Caco-2 (cell line): ENCODE measurements at regions not wholly inside any gene's neighbourhood (a gene's known extent, or its start where the extent isn't known, plus 50 kb on each side); places are given as distances from the start of the nearest gene placed in this dataset.

Experiments used
- BruUV-seq: library from RNA; stranded (reverse); fragments of 400-500 nt; replicated peaks from 2 replicates; lab custom pipeline; 2021; lab: Mats Ljungman, UMichigan
- CTCF ChIA-PET: fragments of 300-600 bp; sonication (Branson Sonifier 250); formaldehyde crosslinking; loops from one replicate; lab custom pipeline; 2022; ENCODE audit warnings: antibody characterized with exemption; lab: Charles Lee
- POLR2A ChIA-PET: fragments of 300-600 bp; sonication (Branson Sonifier 250); formaldehyde crosslinking; loops from one replicate; lab custom pipeline; 2022; ENCODE audit warnings: antibody characterized with exemption; lab: Charles Lee
- DNase-seq, 2 experiments: peaks; one replicate each; pipeline versions ENCODE4 v3.0.0 to v3.0.0-alpha.2; 2020 to 2022
- H3K27me3 ChIP-seq: replicated peaks from 2 replicates; pipeline ENCODE4 v1.6.0; 2011; ENCODE audit warnings: low read length; ENCODE audit not compliant: control insufficient read depth, insufficient read depth
- H3K36me3 ChIP-seq: 2 replicates; pipeline ENCODE4 v1.5.1; 2011; ENCODE audit warnings: low read length; ENCODE audit not compliant: control insufficient read depth, insufficient read depth
- H3K4me1 ChIP-seq: fragments of 250-450 bp; sonication (Bioruptor Pico); 2 replicates; pipeline ENCODE4 v1.5.1; 2020; ENCODE audit warnings: mild to moderate bottlenecking
- H3K4me3 ChIP-seq: 2 replicates; pipeline ENCODE4 v1.5.1; 2011; ENCODE audit warnings: low read depth, mild to moderate bottlenecking, control low read depth, low read length
- H3K9me3 ChIP-seq: fragments of 250-450 bp; sonication (Bioruptor Pico); 2 replicates; pipeline ENCODE4 v1.5.1; 2020; ENCODE audit warnings: mild to moderate bottlenecking, moderate library complexity
- H3K27ac Mint-ChIP-seq: one replicate; pipeline ENCODE4 v1.8.0; 2022; ENCODE audit warnings: mixed read lengths; ENCODE audit not compliant: unreplicated experiment
- H3K27me3 Mint-ChIP-seq: one replicate; pipeline ENCODE4 v1.8.0; 2022; ENCODE audit warnings: mixed read lengths; ENCODE audit not compliant: insufficient read depth, unreplicated experiment
- H3K36me3 Mint-ChIP-seq: one replicate; pipeline ENCODE4 v1.8.0; 2022; ENCODE audit warnings: mild to moderate bottlenecking, mixed read lengths; ENCODE audit not compliant: insufficient read depth, unreplicated experiment
- H3K4me1 Mint-ChIP-seq: one replicate; pipeline ENCODE4 v1.8.0; 2022; ENCODE audit warnings: low read depth, mixed read lengths; ENCODE audit not compliant: unreplicated experiment
- H3K4me3 Mint-ChIP-seq: one replicate; pipeline ENCODE4 v1.8.0; 2022; ENCODE audit warnings: mild to moderate bottlenecking, moderate library complexity, mixed read lengths; ENCODE audit not compliant: unreplicated experiment
- H3K9me3 Mint-ChIP-seq: one replicate; pipeline ENCODE4 v1.8.0; 2022; ENCODE audit warnings: mixed read lengths; ENCODE audit not compliant: unreplicated experiment
- intact Hi-C: fragments of 100-400 bp; cut with micrococcal nuclease; formaldehyde crosslinking; loops from one replicate; pipeline ENCODE4 v1.10.0; 2022; ENCODE audit not compliant: unreplicated experiment
- TF ChIP-seq, protein P1 (sequence below), 2 experiments: fragments of 200-600 bp in 1 of 2; IDR thresholded peaks; 1 replicate in 1 of 2; 2 replicates in 1 of 2; pipeline versions ENCODE4 v1.5.1 to v1.8.0; 2011 to 2022; ENCODE audit warnings: antibody characterized with exemption in 1 of 2, control low read depth in 1 of 2, inconsistent platforms in 1 of 2, low read depth in 1 of 2, low read length in 1 of 2, mild to moderate bottlenecking in 1 of 2, moderate library complexity in 1 of 2; ENCODE audit not compliant: insufficient read depth in 1 of 2, severe bottlenecking in 1 of 2, unreplicated experiment in 1 of 2

DNA sequence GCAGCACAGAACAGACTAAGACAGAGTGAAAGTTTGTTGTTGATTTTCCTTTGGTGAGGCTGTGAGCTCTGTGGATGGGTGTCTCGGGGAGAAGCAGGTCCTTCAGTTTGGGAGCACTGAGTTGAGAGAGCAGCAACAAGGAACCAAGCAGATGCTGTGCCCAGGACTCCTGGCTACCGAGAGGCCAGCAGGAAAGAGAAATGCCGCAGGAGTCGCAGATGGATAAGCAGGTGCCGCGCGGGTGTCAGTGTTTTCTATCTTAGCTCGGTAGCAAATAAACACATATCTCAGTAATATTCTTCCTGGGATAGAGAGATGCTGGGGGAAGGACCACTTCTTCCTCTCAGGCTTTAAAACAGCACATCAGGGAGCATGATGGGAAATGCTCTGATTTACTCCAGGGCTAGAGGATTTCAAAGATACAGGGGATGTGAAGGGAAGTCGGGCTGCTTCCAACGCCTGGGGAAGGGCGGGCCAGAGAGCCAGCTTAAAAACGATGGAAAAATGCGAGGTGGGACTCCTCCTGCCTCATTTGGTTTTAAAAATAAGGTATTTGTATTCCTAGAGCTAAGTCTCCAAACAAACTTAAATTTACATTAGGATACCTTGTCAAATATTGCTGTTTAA, 470.7 kb upstream of the B3GAT1 start:
- ChIA-PET POLR2A (no interaction called here), CTCF (interaction anchor here (1.2 kb wide), 1 partner anchor 14 kb away, joined by 3 read pairs; no protein-coding TSS in a partner anchor)
- intact Hi-C loops, result no loop called here
- TF ChIP-seq, protein P1, sequence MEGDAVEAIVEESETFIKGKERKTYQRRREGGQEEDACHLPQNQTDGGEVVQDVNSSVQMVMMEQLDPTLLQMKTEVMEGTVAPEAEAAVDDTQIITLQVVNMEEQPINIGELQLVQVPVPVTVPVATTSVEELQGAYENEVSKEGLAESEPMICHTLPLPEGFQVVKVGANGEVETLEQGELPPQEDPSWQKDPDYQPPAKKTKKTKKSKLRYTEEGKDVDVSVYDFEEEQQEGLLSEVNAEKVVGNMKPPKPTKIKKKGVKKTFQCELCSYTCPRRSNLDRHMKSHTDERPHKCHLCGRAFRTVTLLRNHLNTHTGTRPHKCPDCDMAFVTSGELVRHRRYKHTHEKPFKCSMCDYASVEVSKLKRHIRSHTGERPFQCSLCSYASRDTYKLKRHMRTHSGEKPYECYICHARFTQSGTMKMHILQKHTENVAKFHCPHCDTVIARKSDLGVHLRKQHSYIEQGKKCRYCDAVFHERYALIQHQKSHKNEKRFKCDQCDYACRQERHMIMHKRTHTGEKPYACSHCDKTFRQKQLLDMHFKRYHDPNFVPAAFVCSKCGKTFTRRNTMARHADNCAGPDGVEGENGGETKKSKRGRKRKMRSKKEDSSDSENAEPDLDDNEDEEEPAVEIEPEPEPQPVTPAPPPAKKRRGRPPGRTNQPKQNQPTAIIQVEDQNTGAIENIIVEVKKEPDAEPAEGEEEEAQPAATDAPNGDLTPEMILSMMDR (IDR thresholded peaks at IDR 0.05; ENCODE audit: insufficient read depth in 1 of 2, low read depth in 1 of 2, low read length in 1 of 2, severe bottlenecking in 1 of 2, unreplicated experiment in 1 of 2), result no peak
- Mint-ChIP-seq H3K9me3 (no peaks in the 10 kb centered on the region), H3K27ac (peak overlapping the region; percentile 28), H3K36me3 (no peaks in the 10 kb centered on the region), H3K4me1 (peaks cover 5% of the 10 kb centered on the region), H3K27me3 (peaks cover 15% of the 10 kb centered on the region), H3K4me3 (no peak overlapping the region)
- 0 out of 2 replicates have a peak, but pooled peaks cover 1% of the 10 kb centered on the region for H3K27me3 ChIP-seq
- H3K36me3 ChIP-seq, result no peaks in the 10 kb centered on the region
- no TSS peak for BruUV-seq
- H3K9me3 ChIP-seq, result no peaks in the 10 kb centered on the region; the same call in 1 of the 2 replicates
- no peaks in the 10 kb centered on the region for H3K4me1 ChIP-seq
- H3K4me3 ChIP-seq, result no peak overlapping the region
- no peak for DNase-seq

DNA sequence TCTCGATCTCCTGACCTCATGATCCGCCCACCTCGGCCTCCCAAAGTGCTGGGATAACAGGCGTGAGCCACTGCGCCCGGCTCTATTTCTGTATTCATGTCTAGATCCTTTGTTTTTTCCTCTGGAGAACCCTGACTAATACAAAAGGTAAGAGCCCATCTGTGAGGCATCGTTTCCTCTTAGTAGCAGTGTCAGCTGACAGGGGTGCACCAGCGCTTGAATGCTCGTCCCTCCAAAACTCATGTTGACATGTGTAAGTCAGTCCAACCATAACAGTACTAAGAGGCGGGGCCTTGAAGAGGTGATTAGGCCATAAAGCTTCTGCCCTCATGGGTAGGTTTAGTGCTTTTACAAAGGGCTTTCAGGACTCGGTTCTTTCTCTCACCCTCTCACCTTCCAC, 470.1 kb upstream of the B3GAT1 start:
- no peaks in the 10 kb centered on the region for H3K4me1 ChIP-seq
- intact Hi-C loops, result no loop called here

DNA sequence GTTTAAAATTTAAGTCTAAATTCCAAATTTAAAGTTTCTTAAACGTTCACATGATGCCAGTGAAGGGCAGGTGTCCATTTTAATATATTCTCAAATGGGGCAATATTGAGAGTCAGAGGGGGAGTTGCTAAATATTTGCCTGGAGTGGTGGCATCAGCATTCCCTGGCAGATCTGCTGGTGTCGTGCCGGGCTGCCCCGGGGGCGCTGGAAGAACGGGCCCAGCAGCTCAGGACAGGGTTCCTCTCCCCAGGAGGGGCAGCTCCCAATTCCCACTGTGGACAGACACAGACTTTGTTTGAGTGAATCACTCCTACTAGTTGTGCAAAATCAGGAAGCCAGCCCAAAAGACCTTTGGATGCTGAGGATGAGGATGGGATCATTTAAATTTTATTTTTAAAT, 468.7 kb upstream of the B3GAT1 start:
- CTCF ChIA-PET, result interaction anchor here (0.8 kb wide), 1 partner anchor 12 kb away, joined by 3 read pairs; no protein-coding TSS in a partner anchor
- POLR2A ChIA-PET, result no interaction called here
- BruUV-seq, result no TSS peak
- no peaks in the 10 kb centered on the region for H3K36me3 ChIP-seq
- H3K4me3 ChIP-seq, result no peak overlapping the region
- Mint-ChIP-seq H3K9me3 (no peaks in the 10 kb centered on the region), H3K27ac (no peak overlapping the region), H3K36me3 (no peaks in the 10 kb centered on the region), H3K4me1 (peaks cover 5% of the 10 kb centered on the region), H3K27me3 (peaks cover 10% of the 10 kb centered on the region), H3K4me3 (no peak overlapping the region)
- no peak for DNase-seq
- TF ChIP-seq, protein P1 (IDR thresholded peaks at IDR 0.05; ENCODE audit: insufficient read depth in 1 of 2, low read depth in 1 of 2, low read length in 1 of 2, severe bottlenecking in 1 of 2, unreplicated experiment in 1 of 2), result no peak
- H3K4me1 ChIP-seq, result no peaks in the 10 kb centered on the region
- 0 out of 2 replicates have a peak, but pooled peaks cover 1% of the 10 kb centered on the region for H3K27me3 ChIP-seq
- H3K9me3 ChIP-seq, result no peaks in the 10 kb centered on the region; the same call in 1 of the 2 replicates
- intact Hi-C loops, result no loop called here

More for the DNA sequence above, 470.1 kb upstream of the B3GAT1 start:
- CTCF ChIA-PET, result no interaction called here
- DNase-seq, result no peak
- Mint-ChIP-seq H3K4me1 (peaks cover 5% of the 10 kb centered on the region), H3K4me3 (no peak overlapping the region), H3K9me3 (no peaks in the 10 kb centered on the region), H3K27ac (no peak overlapping the region), H3K36me3 (no peaks in the 10 kb centered on the region), H3K27me3 (peaks cover 10% of the 10 kb centered on the region)
- POLR2A ChIA-PET, result no interaction called here
- TF ChIP-seq, protein P1 (IDR thresholded peaks at IDR 0.05; ENCODE audit: insufficient read depth in 1 of 2, low read depth in 1 of 2, low read length in 1 of 2, severe bottlenecking in 1 of 2, unreplicated experiment in 1 of 2), result no peak
- H3K27me3 ChIP-seq, result 0 out of 2 replicates have a peak, but pooled peaks cover 1% of the 10 kb centered on the region
- no peaks in the 10 kb centered on the region for H3K36me3 ChIP-seq
- no TSS peak for BruUV-seq
- H3K9me3 ChIP-seq, result no peaks in the 10 kb centered on the region; the same call in 1 of the 2 replicates
- H3K4me3 ChIP-seq, result no peak overlapping the region
